K562 (cell line): ENCODE measurements at regions not wholly inside any gene's neighbourhood (a gene's known extent, or its start where the extent isn't known, plus 50 kb on each side); places are given as distances from the start of the nearest gene placed in this dataset.

Experiments
- ATAC-seq: fragments of 200-7000 bp; cut with Tn5 transposase; 3 replicates; pipeline ENCODE4 v1.9.1; 2020; ENCODE audit warnings: moderate library complexity
- BruUV-seq: library from RNA; stranded (reverse); fragments of 400-500 nt; replicated peaks from 2 replicates; lab custom pipeline; 2021; lab: Mats Ljungman, UMichigan
- CTCF ChIA-PET: fragments of 300-600 bp; formaldehyde crosslinking; extraction: SDS; loops from one replicate; lab custom pipeline; 2021; ENCODE audit warnings: low intra/inter-chr PET ratio; lab: Yijun Ruan, JAX
- POLR2A ChIA-PET: fragments of 300-600, 350-650 bp; sonication (Branson Sonifier 250); formaldehyde crosslinking; extraction: SDS; loops from one replicate; lab custom pipeline; 2021; ENCODE audit warnings: antibody characterized with exemption, inconsistent platforms; lab: Yijun Ruan, JAX
- DNase-seq, 4 experiments: peaks; one replicate each; pipeline versions ENCODE4 v3.0.0 to v3.0.0-alpha.2; 2011 to 2018; ENCODE audit warnings: low spot score in 3 of 4, mixed read lengths in 3 of 4; ENCODE audit errors: extremely low read depth in 1 of 4
- FAIRE-seq: peaks from 2 replicates; lab custom pipeline; 2011; peaks lifted over from hg19 to GRCh38; lab: Jason Lieb, UNC
- H2AFZ ChIP-seq: 2 replicates; pipeline ENCODE4 v1.6.0; 2011; ENCODE audit warnings: low read depth, low read length, control low read depth, inconsistent platforms
- H3K27ac ChIP-seq: fragments of 200-600 bp; 3 replicates; pipeline ENCODE4 v1.8.0; 2011; ENCODE audit warnings: low read depth, mild to moderate bottlenecking, control low read depth, inconsistent platforms, low read length, moderate library complexity, mixed read lengths; ENCODE audit errors: extremely low read depth
- H3K27me3 ChIP-seq, 2 experiments: fragments of 300-600 bp in 1 of 2; 2 replicates in 1 of 2; 3 replicates in 1 of 2; pipeline versions ENCODE4 v1.6.0 to v1.8.0; 2011; ENCODE audit warnings: inconsistent platforms in 2 of 2, low read length in 2 of 2, mild to moderate bottlenecking in 1 of 2, mixed read lengths in 1 of 2, moderate library complexity in 1 of 2; ENCODE audit not compliant: control insufficient read depth in 2 of 2, insufficient read depth in 2 of 2
- H3K36me3 ChIP-seq: fragments of 300-600 bp; 3 replicates; pipeline ENCODE4 v1.8.0; 2011; ENCODE audit warnings: mild to moderate bottlenecking, low read length, inconsistent platforms; ENCODE audit not compliant: control insufficient read depth, insufficient read depth
- H3K4me1 ChIP-seq, 2 experiments: fragments of 200-600 bp in 1 of 2; replicated peaks in 1 of 2; 2 replicates in 1 of 2; 3 replicates in 1 of 2; pipeline versions ENCODE4 v1.5.1 to v1.8.0; 2011; ENCODE audit warnings: inconsistent platforms in 2 of 2, low read length in 2 of 2, mild to moderate bottlenecking in 1 of 2, mixed read lengths in 1 of 2, moderate library complexity in 1 of 2; ENCODE audit not compliant: control insufficient read depth in 2 of 2, insufficient read depth in 2 of 2
- H3K4me2 ChIP-seq: 2 replicates; pipeline ENCODE4 v1.6.1; 2011; ENCODE audit warnings: low read length, control low read depth, inconsistent platforms, mixed read lengths; ENCODE audit not compliant: insufficient read depth
- H3K4me3 ChIP-seq: fragments of 200-600 bp; sonication (generic), shearing (Covaris generic); 2 replicates; pipeline ENCODE4 v1.5.1; 2016; ENCODE audit warnings: control low read depth, inconsistent platforms
- H3K79me2 ChIP-seq: fragments of 200-600 bp; 3 replicates; pipeline ENCODE4 v1.8.0; 2011; ENCODE audit warnings: low read length, inconsistent platforms; ENCODE audit not compliant: control insufficient read depth, insufficient read depth
- H3K9ac ChIP-seq, 2 experiments: 2 replicates each; pipeline versions ENCODE4 v1.6.0 to v1.6.1; 2011; ENCODE audit warnings: low read depth in 2 of 2, low read length in 2 of 2, control low read depth in 1 of 2, inconsistent platforms in 1 of 2, mild to moderate bottlenecking in 1 of 2, mixed read lengths in 1 of 2; ENCODE audit not compliant: insufficient read depth in 1 of 2
- H3K9me1 ChIP-seq: one replicate; pipeline ENCODE4 v1.6.0; 2011; ENCODE audit warnings: inconsistent platforms, mild to moderate bottlenecking, low read length, moderate library complexity; ENCODE audit not compliant: control insufficient read depth, insufficient read depth
- H3K9me3 ChIP-seq: replicated peaks from 2 replicates; pipeline ENCODE4 v1.5.1; 2011; ENCODE audit warnings: low read depth, low read length, inconsistent platforms; ENCODE audit not compliant: control insufficient read depth, insufficient read depth
- H4K20me1 ChIP-seq: replicated peaks from 2 replicates; pipeline ENCODE4 v1.6.1; 2011; ENCODE audit warnings: low read length, inconsistent platforms, mixed read lengths; ENCODE audit not compliant: control insufficient read depth, insufficient read depth
- ATF2 ChIP-seq: sonication (generic); formaldehyde crosslinking; IDR thresholded peaks from 2 replicates; pipeline ENCODE4 v1.8.1; 2022; ENCODE audit warnings: missing genetic modification reagents
- FOXJ2 ChIP-seq: fragments of 200-800 bp; sonication (Bioruptor generic); IDR thresholded peaks from 2 replicates; pipeline ENCODE4 v1.6.1; 2016; ENCODE audit warnings: missing genetic modification characterization, missing compliant biosample characterization
- FOXM1 ChIP-seq, 2 experiments: fragments of 450-650 bp in 1 of 2; sonication (generic) in 1 of 2; formaldehyde crosslinking in 1 of 2; IDR thresholded peaks; 2 replicates each; pipeline versions ENCODE4 v1.6.1 to v1.9.0; 2017 to 2022; ENCODE audit warnings: low read depth in 2 of 2, mild to moderate bottlenecking in 2 of 2, missing genetic modification reagents in 1 of 2, moderate library complexity in 1 of 2
- GMEB1 ChIP-seq: fragments of 250-450 bp; sonication (Bioruptor Pico); IDR thresholded peaks from 2 replicates; pipeline ENCODE4 v1.4.0; 2020; ENCODE audit warnings: mild to moderate bottlenecking
- MITF ChIP-seq: IDR thresholded peaks from 2 replicates; pipeline ENCODE4 v1.6.1; 2014; ENCODE audit warnings: antibody characterized with exemption
- MXD1 ChIP-seq: fragments of 250-450 bp; sonication (Bioruptor Pico); IDR thresholded peaks from 2 replicates; pipeline ENCODE4 v1.8.0; 2021; ENCODE audit warnings: borderline replicate concordance, mild to moderate bottlenecking, moderate library complexity; ENCODE audit not compliant: poor library complexity, severe bottlenecking
- POLR2B ChIP-seq: fragments of 450-650 bp; IDR thresholded peaks from 2 replicates; pipeline ENCODE4 v1.6.1; 2018; ENCODE audit warnings: low read depth; ENCODE audit not compliant: partially characterized antibody
- PRMT5 ChIP-seq: sonication (generic); formaldehyde crosslinking; IDR thresholded peaks from 2 replicates; pipeline ENCODE4 v1.5.0; 2020; ENCODE audit warnings: missing genetic modification reagents
- PURB ChIP-seq: sonication (generic); formaldehyde crosslinking; IDR thresholded peaks from 2 replicates; pipeline ENCODE4 v1.9.0; 2021; ENCODE audit warnings: low read depth, mild to moderate bottlenecking, missing genetic modification reagents
- SMARCA4 ChIP-seq: fragments of 450-650 bp; IDR thresholded peaks from 2 replicates; pipeline ENCODE4 v1.6.1; 2016
- ZBTB17 ChIP-seq: fragments of 450-650 bp; formaldehyde crosslinking; IDR thresholded peaks from 2 replicates; pipeline ENCODE4 v1.4.0; 2020; ENCODE audit warnings: mild to moderate bottlenecking
- ZNF212 ChIP-seq: fragments of 450-650 bp; formaldehyde crosslinking; IDR thresholded peaks from 2 replicates; pipeline ENCODE4 v1.4.0; 2020; ENCODE audit warnings: mild to moderate bottlenecking
- ZSCAN32 ChIP-seq: fragments of 450-650 bp; formaldehyde crosslinking; IDR thresholded peaks from 2 replicates; pipeline ENCODE4 v1.4.0; 2020; ENCODE audit warnings: mild to moderate bottlenecking, moderate library complexity
- WGBS: fragments of 100-300 bp; shearing (Covaris generic); methylation state at CpG from one replicate; pipeline ENCODE4 v1.1.6; 2016; ENCODE audit warnings: low coverage, mixed read lengths; ENCODE audit not compliant: insufficient coverage; ENCODE audit errors: missing lambda C conversion rate; 5-methylcytosine and 5-hydroxymethylcytosine counted together
- in situ Hi-C: fragments of 300-500 bp; cut with MboI; formaldehyde crosslinking; loops from 4 replicates; pipeline ENCODE4 v1.15.0; 2018; ENCODE audit warnings: inconsistent platforms, mixed read lengths
- intact Hi-C: fragments of 100-400 bp; cut with micrococcal nuclease; formaldehyde crosslinking; loops from 2 replicates; pipeline ENCODE4 v1.14.2; 2022

GRCh38 chr17:70922268-70922667 lies 752.9 kb downstream of the KCNJ2 start:
- intact Hi-C loops (no loop called here), in situ Hi-C loops (no loop called here)
- Histone ChIP-seq H3K9me3 (no peaks in the 10 kb centered on the region), H3K36me3 (no peaks in the 10 kb centered on the region), H3K79me2 (no peaks in the 10 kb centered on the region), H3K9me1 (no peaks in the 10 kb centered on the region), H3K4me1 (no peaks in the 10 kb centered on the region), H3K9ac (no peak overlapping the region), H2AFZ (no peak overlapping the region), H4K20me1 (no peaks in the 10 kb centered on the region), H3K4me2 (no peak overlapping the region), H3K4me3 (no peak overlapping the region), H3K27me3 (no peaks in the 10 kb centered on the region), H3K27ac (no peak overlapping the region)
- ChIA-PET POLR2A (no interaction called here), CTCF (no interaction called here)
- no peak for TF ChIP-seq PURB
- no peak for TF ChIP-seq SMARCA4
- TF ChIP-seq MITF, result no peak
- no peak for TF ChIP-seq ZSCAN32
- TF ChIP-seq ATF2 (CRISPR knock-in tag), result no peak
- no peak for TF ChIP-seq FOXM1 (IDR thresholded peaks at IDR 0.05; ENCODE audit: low read depth)
- TF ChIP-seq FOXM1 (CRISPR knock-in tag; IDR thresholded peaks at IDR 0.05; ENCODE audit: low read depth), result no peak
- TF ChIP-seq MXD1, result no peak
- no peak for TF ChIP-seq PRMT5 (CRISPR knock-in tag)
- TF ChIP-seq GMEB1 (CRISPR knock-in tag), result no peak
- no peak for TF ChIP-seq POLR2B
- TF ChIP-seq FOXJ2, result no peak
- no peak for TF ChIP-seq ZBTB17 (CRISPR knock-in tag)
- TF ChIP-seq ZNF212, result no peak
- ATAC-seq (no peak), FAIRE-seq (no peak), DNase-seq (no peak)
- BruUV-seq, result no TSS peak
- 0% methylated on average over 2 of the region's 2 CpGs for WGBS
